WTC11 (cell line): ENCODE measurements at regions not wholly inside any gene's neighbourhood (a gene's known extent, or its start where the extent isn't known, plus 50 kb on each side); places are given as distances from the start of the nearest gene placed in this dataset.

Experiments used
- CTCF ChIP-seq: fragments of 200-600 bp; IDR thresholded peaks from 2 replicates; pipeline ENCODE4 v1.8.0; 2022; ENCODE audit warnings: antibody characterized with exemption
- RELA ChIP-seq: sonication (generic); formaldehyde crosslinking; IDR thresholded peaks from 2 replicates; pipeline ENCODE4 v1.8.1; 2022; ENCODE audit warnings: missing genetic modification reagents, mild to moderate bottlenecking, borderline replicate concordance

- TF ChIP-seq RELA (CRISPR knock-in tag) = no peak
- no peak for TF ChIP-seq CTCF
Measured at GRCh38 chr7:57820477-57820876, 370.5 kb downstream of the ZNF716 start.
